Fibroblast of villous mesenchyme (primary cell): ENCODE measurements at regions not wholly inside any gene's neighbourhood (a gene's known extent, or its start where the extent isn't known, plus 50 kb on each side); places are given as distances from the start of the nearest gene placed in this dataset.

Experiments
- DNase-seq: peaks from one replicate; pipeline ENCODE4 v3.0.0-alpha.2; 2010; ENCODE audit warnings: low read depth
- H3K4me3 ChIP-seq: 2 replicates; pipeline ENCODE4 v1.5.1; 2011; ENCODE audit warnings: low read depth, mild to moderate bottlenecking, low read length
- TF ChIP-seq, protein P1 (sequence below): IDR thresholded peaks from 2 replicates; pipeline ENCODE4 v1.5.1; 2012; ENCODE audit warnings: low read depth, mild to moderate bottlenecking, low read length; ENCODE audit not compliant: insufficient read depth

DNA sequence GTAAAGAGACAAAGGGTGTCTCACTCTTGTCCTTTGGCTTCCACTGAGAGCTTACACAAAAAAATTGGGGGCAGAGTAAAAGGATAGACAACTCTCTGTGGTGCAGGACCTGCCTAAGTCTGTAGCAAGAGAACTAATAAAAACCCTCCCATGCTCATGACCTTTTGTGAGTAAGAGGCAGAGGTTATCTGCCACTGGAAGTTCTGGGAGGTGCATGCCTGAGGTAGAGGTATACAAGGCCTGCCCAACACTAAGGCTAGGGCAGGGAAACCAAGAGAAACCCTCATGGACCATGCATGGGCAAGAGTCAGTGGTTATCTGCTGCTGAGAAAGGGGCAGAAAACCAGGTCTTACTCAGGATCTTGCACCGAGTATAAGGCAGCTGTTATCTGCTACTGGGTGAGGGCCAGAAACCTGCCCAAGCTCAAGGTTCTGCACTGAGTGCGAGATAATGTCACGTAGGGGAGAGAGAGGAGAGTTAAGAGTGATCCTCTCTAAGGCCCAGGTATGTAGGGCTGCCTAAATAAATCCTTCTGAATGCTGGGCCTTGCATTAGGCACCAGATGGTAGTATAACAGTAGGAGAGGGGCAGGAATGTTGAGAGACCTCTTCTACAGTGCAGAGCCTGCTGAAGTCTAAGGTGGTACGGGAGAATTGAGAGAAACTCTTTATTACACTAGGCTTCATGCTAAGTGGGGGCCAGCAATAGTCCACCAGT is 143.4 kb downstream of the MACROH2A1 start:
- DNase-seq = peak; percentile 52
- TF ChIP-seq, protein P1, sequence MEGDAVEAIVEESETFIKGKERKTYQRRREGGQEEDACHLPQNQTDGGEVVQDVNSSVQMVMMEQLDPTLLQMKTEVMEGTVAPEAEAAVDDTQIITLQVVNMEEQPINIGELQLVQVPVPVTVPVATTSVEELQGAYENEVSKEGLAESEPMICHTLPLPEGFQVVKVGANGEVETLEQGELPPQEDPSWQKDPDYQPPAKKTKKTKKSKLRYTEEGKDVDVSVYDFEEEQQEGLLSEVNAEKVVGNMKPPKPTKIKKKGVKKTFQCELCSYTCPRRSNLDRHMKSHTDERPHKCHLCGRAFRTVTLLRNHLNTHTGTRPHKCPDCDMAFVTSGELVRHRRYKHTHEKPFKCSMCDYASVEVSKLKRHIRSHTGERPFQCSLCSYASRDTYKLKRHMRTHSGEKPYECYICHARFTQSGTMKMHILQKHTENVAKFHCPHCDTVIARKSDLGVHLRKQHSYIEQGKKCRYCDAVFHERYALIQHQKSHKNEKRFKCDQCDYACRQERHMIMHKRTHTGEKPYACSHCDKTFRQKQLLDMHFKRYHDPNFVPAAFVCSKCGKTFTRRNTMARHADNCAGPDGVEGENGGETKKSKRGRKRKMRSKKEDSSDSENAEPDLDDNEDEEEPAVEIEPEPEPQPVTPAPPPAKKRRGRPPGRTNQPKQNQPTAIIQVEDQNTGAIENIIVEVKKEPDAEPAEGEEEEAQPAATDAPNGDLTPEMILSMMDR = no peak
- no peak overlapping the region for H3K4me3 ChIP-seq

DNA sequence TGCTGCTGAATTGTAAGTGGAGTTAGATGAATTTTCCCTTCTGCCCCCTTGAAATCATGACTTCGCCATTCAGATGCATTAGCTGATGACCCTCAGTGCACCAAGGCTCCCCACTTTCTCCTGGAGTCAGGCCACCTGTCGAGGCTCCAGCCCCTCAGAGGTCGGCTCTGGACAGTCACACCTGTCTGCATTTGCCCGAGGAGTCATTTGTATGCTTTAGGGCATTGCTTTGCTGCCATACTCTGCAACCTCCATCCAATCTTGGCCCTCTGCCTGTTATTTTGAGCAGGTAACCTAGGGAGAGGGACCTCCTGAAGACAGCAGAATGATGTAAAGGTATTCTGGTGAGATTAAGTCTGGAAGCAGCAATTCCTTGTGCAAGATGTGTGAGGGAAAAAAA is 144.8 kb downstream of the MACROH2A1 start:
- H3K4me3 ChIP-seq = no peak overlapping the region
- TF ChIP-seq, protein P1 = no peak
- no peak for DNase-seq

DNA sequence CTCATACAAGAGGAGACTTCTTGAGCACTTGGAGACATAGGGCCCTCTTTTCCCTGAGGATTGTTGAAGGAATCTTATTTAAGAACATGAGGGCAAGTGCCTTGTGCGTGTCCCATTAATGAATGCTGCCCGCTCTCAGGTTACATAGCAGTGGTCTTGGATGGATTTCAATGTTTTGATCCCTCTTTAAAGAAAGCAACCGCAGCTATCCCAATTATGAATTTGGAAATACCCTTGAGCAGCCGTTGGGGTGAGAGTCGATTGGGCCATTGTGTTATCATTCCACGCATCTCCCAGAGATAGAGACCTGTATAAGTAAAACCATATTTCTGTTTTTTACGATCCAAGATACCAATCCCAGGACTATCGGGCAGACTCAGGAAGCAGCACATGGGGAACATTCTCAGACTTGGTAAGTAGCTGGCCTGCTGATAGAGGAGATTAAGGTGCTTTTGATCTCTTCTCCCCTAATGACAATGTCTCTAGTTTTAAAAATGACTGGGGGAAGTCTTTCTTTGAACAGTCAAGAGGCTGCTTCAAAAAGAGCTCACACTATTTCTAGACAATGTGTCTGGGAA is 145.3 kb downstream of the MACROH2A1 start:
- DNase-seq = peak; percentile 62
- H3K4me3 ChIP-seq = no peak overlapping the region
- TF ChIP-seq, protein P1 = no peak

DNA sequence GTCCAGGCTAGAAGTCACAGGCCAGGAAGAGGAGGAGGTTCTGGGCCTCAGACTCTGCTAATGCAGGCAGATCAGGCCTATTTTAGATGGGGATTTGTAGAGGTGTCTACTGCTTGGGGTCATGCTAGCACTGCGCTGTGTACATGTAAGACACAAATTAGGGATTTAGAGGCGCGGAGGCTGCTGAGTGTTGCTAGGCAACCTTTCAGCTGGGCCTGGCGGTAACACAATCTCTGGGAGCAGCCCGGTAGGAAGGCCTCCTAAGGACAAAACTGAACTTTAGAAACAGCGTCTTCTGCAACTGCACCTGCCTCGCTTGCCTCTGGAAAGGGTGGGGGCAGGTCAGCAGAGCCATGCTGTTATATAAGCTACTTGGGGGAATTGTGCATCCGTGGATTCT is 147.9 kb downstream of the MACROH2A1 start:
- H3K4me3 ChIP-seq = no peak overlapping the region
- DNase-seq = no peak
- TF ChIP-seq, protein P1 = no peak

DNA sequence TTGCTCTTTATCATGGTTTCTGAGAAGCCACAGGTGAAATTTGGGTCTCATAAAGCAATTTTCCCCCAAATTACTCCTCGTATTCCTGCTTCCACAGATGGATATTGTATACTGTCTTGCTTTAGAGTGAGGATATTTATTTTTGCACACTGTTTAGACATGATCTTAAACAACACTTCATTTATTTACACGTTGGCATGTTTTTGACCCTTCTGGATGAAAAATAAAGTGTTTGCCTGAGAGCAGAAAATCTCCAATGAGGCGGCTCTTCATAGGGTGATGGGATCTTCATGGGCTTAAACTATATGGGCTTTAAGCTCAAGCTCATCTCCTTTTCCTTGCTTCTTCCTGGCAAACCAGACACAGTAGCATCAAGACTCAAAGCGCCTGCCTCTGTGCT is 148.4 kb downstream of the MACROH2A1 start:
- no peak for DNase-seq
- TF ChIP-seq, protein P1 = no peak
- no peak overlapping the region for H3K4me3 ChIP-seq

DNA sequence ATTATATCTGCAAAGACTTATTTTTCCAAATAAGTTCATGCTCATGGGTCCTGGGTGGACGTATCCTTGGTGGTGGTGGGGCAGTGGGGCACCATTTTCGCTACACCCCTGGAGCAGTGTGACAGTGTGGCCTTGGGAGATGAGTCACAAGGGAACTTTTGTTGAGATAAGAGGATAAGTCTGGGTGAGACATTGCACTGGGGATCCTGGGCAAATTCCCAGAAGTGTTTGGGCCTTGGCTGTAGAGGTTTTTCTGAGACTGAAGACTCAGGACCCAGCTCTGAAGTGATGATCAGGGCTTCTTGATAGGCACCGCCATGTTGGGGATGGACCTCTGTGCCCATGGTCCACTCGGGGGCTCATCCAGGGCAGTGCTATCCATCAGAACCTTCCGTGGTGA is 149.4 kb downstream of the MACROH2A1 start:
- no peak for DNase-seq
- TF ChIP-seq, protein P1 = no peak

More for the DNA sequence above, 149.4 kb downstream of the MACROH2A1 start:
- no peak overlapping the region for H3K4me3 ChIP-seq
